ENCODE measurements at regions not wholly inside any gene's neighbourhood (a gene's known extent, or its start where the extent isn't known, plus 50 kb on each side); places are given as distances from the start of the nearest gene placed in this dataset.

DNA sequence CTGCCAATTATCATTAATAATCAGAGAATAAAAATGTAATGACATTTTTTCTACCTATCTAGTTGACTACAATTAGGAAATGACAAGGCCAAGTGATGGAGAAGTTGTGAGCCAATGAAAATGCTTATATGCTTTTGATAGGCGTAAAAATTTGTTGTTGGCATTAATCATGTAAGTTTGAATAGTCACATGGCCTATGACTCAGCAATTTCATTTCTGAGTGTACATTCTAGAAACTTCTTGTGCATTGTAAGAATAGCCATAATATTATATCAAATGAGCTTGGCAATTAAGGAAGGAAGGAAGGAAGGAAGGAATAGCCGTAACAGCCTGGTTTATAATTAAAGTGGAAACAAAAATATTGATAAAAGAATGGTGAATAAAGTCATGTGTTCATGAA lies 179.9 kb downstream of the PTH2R start:
- WGBS, 2 donors, result 67 to 75% methylated on average over 2 of the region's 2 CpGs

DNA sequence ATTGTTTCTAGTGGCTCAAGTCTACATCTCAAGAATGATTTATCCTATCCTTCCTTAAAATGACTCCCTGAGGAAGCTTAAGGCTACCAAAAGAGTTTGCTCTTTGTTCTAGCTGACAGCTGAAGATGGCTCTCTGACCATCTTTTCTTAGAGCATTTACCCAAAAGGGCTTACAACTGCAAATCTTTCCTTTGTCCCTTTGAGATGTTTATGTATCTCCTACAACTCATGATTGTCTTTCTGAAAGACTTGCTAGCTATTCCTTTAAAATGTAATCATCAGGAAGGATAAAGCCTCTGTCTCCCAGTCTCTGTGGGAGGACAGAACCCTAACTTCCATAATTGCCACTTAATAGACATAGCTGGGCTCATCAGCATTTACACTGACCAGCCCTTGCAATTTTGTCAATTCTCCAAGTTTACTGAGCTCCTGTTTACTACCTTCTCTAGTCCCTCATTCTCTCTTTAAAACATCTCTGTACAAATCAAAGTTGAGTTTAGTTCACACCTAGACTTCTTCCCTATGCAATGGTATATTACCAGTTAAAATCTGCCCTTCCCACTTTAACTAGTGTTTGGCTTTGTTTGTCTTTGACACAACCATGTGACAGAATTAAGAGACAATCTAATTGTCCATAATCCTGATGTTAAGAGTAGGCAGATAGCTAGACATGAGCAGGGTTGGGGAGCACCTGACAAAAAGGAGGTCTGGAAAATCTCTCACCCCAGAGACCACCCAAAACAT lies 188.2 kb downstream of the PTH2R start:
- Histone ChIP-seq H3K27me3 (peaks cover 0 to 5% (median 0%) of the 10 kb centered on the region in 4 donors), H3K9me3 (no peaks in the 10 kb centered on the region), H3K36me3 (no peaks in the 10 kb centered on the region), H3K4me1 (no peaks in the 10 kb centered on the region), H3K4me3 (no peak overlapping the region), H3K27ac (no peak overlapping the region)
- TF ChIP-seq, protein P1, sequence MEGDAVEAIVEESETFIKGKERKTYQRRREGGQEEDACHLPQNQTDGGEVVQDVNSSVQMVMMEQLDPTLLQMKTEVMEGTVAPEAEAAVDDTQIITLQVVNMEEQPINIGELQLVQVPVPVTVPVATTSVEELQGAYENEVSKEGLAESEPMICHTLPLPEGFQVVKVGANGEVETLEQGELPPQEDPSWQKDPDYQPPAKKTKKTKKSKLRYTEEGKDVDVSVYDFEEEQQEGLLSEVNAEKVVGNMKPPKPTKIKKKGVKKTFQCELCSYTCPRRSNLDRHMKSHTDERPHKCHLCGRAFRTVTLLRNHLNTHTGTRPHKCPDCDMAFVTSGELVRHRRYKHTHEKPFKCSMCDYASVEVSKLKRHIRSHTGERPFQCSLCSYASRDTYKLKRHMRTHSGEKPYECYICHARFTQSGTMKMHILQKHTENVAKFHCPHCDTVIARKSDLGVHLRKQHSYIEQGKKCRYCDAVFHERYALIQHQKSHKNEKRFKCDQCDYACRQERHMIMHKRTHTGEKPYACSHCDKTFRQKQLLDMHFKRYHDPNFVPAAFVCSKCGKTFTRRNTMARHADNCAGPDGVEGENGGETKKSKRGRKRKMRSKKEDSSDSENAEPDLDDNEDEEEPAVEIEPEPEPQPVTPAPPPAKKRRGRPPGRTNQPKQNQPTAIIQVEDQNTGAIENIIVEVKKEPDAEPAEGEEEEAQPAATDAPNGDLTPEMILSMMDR (IDR thresholded peaks at IDR 0.05), result no peak
- no peak for TF ChIP-seq POLR2A (IDR thresholded peaks at IDR 0.05)
- intact Hi-C loops (cut with DNase I), result no loop called here
- DNase-seq, result no peak

More for the DNA sequence above, 179.9 kb downstream of the PTH2R start:
- Histone ChIP-seq H3K27ac (no peak overlapping the region), H3K36me3 (no peaks in the 10 kb centered on the region), H3K9me3 (no peaks in the 10 kb centered on the region), H3K4me1 (no peaks in the 10 kb centered on the region), H3K4me3 (no peak overlapping the region), H3K27me3 (no peaks in the 10 kb centered on the region)
- no peak for DNase-seq
- TF ChIP-seq POLR2A (IDR thresholded peaks at IDR 0.05), result no peak
- TF ChIP-seq, protein P1 (IDR thresholded peaks at IDR 0.05), result no peak
- intact Hi-C loops (cut with DNase I), result no loop called here

DNA sequence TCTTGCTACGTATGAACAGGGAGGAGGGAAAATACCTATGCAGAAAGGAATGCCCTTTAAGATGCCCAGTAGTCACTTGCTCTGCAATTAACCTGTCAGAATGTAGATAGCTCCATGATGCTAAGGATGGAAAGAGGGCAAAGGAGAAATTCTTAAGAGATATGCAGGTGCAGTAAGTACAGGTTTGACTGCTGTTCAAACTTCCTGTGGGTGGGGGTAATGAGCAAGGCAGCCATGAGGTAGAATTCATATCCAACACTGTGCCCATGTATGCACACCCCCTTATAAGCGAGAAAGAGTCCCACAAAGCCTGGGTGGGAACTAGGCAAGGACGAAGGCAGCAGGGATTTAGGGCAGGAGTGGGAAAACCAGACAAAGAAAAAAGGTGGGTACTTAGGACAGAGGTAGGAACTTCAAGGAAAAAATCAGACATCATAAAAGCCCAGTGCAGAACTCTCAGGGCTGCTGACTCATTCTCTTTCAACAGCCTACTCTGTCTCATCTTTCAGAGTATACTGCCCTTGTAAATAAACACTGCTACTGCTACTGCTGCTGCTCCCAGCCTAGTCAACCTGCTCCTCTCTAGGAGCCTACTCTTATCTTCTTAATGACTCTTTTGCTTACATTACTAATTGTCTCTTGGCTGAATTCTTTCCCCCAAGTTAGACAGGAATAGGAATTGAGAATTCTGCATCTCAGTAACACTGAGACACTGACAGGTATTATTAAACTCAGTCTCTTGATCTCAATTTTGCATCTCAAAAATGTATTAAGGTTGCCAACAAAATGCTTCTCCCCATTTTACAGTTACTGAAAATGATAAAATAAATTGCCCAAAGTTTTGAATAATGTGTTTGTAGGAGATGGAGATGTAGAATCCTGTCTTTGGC lies 189.0 kb downstream of the PTH2R start:
- Histone ChIP-seq H3K9me3 (no peaks in the 10 kb centered on the region), H3K4me3 (no peak overlapping the region), H3K36me3 (no peaks in the 10 kb centered on the region), H3K27ac (no peak overlapping the region), H3K27me3 (peaks cover 0 to 5% (median 0%) of the 10 kb centered on the region in 4 donors), H3K4me1 (no peaks in the 10 kb centered on the region)
- 66 to 85% methylated on average over 3 of the region's 3 CpGs for WGBS, 2 donors
- no peak for TF ChIP-seq POLR2A (IDR thresholded peaks at IDR 0.05)
- TF ChIP-seq, protein P1 (IDR thresholded peaks at IDR 0.05), result no peak
- DNase-seq, result no peak
- intact Hi-C loops (cut with DNase I), result no loop called here

DNA sequence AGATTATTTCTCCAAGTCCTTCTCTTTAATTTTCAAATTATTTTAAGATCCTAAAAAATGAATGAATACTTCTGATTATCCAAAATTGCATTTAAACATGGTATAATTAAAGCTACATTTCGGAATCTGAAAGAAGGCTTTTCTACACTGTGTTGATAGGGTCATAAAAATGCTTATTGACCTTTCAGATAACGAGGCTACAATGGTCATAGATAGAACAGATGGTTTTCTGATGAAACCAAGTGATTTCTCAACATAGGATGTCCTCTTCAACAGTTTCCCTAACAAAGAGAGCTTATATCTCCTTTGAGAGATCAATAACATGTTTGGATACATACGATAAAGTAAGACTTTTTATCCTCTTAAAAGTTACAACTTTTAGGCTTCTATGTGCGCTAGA lies 201.1 kb downstream of the PTH2R start:
- Histone ChIP-seq H3K27me3 (no peaks in the 10 kb centered on the region), H3K36me3 (no peaks in the 10 kb centered on the region), H3K27ac (no peak overlapping the region), H3K4me3 (no peak overlapping the region), H3K9me3 (no peaks in the 10 kb centered on the region), H3K4me1 (no peaks in the 10 kb centered on the region)
- 49 to 77% methylated on average over 4 of the region's 4 CpGs for WGBS, 2 donors
- intact Hi-C loops (cut with DNase I), result no loop called here
- no peak for TF ChIP-seq POLR2A (IDR thresholded peaks at IDR 0.05)
- TF ChIP-seq, protein P1 (IDR thresholded peaks at IDR 0.05), result no peak
- no peak for DNase-seq

Data from esophagus squamous epithelium (tissue), 5 donors.